ENCODE measurements at regions not wholly inside any gene's neighbourhood (a gene's known extent, or its start where the extent isn't known, plus 50 kb on each side); places are given as distances from the start of the nearest gene placed in this dataset.

- DNase-seq (ENCODE audit: low spot score) (no peak), FAIRE-seq (no peak)
Measured at GRCh38 chr3:72593881-72594397, 254.3 kb downstream of the SHQ1 start.

DNA sequence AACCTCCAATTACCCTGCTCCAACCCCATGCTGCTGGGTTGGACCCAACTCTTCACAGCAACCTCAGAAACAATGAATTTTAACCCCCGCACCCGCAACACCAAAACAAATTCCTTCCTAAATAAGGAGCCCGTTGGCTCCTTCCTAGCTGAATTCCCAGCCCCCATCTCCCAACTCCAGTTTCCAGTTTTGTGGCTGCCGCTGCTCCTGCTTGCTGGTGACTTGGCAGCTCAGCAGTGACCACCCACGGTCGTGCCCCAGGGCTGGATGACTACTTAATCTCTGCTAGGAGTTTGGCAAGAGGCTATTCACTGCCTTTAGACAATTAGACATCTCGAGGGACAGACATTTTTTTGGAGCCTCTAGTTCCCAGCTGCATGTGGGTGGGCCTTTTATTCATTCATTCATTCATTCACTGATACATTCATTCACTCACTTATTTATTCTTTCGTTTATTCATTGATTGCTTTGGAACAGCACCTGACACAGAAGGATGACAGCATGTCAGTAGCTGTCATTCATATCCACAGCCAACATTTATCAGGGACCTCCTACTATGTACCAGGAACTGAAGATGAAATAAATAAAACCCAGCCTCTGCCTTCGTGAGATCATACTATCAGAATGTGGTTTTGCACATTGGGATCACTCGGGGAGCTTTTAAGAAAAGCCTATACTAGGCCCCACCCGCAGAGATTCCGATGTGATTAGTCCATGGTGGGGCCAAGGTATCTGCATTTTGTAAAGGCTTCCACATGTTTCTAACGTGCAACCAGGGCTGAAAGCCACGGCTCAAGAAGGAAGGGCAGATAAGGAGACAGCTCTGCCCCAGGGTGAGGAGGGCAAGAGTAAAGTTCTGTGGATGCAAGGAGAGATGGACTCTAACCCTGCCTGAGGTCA, 256.5 kb downstream of the SHQ1 start:
- peak; percentile 38 for DNase-seq (ENCODE audit: low spot score)
- no peak for FAIRE-seq

- no peak for DNase-seq (ENCODE audit: low spot score)
- FAIRE-seq = no peak
Measured at GRCh38 chr3:72590732-72591221, 257.5 kb downstream of the SHQ1 start.

DNA sequence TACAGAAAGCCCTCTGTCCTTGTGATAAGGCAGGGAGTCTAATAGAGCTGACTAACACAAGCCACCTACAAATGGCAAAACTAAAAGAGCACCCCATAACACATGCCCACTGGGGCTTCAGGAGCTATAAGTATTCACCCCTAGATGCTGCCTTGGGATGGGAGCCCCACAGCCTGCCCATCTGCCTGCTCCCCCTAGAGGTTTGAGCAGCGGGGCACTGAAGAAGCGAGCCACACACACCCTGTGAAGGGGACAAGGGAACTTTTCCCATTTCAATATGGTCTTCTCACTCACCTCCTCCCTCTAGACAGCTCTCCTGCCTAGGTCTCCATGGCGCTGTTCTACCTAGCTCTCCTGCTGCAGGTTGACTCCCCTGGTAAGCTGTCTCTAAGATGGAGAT, 261.0 kb downstream of the SHQ1 start:
- no peak for DNase-seq (ENCODE audit: low spot score)
- FAIRE-seq = no peak

- no peak for DNase-seq (ENCODE audit: low spot score)
- FAIRE-seq = no peak
Measured at GRCh38 chr3:72586694-72587093, 261.6 kb downstream of the SHQ1 start.

GRCh38 chr3:72585966-72586365, 262.3 kb downstream of the SHQ1 start:
- FAIRE-seq (no peak), DNase-seq (ENCODE audit: low spot score) (no peak)

DNA sequence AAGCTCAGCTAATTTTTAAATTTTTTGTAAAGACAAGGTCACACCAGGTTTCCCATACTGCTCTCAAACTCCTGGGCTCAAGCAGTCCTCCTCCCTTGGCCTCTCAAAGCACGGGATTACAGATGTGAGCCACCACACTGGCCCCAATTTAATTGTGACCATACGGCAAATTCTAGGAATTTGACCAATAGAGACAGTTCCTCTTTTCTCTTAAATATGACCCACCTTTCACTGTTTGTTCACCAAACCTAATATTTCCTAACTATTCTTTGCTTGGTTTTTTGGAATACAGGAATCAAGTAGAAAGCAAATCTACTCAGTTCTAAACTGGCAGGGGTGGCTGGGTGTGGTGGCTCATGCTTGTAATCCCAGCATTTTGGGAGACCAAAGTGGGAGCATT, 264.0 kb downstream of the SHQ1 start:
- DNase-seq (ENCODE audit: low spot score) (no peak), FAIRE-seq (no peak)

DNA sequence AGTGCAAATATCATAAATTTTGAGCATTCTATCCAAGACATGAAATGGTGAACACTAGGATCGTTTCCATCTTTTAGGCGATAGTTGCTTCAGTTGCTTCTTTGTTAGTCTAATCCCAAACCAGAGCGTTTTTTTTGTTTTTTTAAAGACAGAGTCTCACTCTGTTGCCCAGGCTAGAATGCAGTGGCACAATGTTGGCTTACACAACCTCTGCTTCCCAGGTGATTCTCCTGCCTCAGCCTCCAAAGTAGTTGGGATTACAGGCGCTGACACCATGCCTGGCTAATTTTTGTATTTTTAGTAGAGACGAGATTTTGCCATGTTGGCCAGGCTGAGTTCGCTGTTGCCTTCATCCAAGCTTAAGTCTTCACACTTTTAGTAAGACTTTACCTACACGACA, 265.3 kb downstream of the SHQ1 start:
- no peak for FAIRE-seq
- DNase-seq (ENCODE audit: low spot score) = no peak

GRCh38 chr3:72582211-72582878, 265.9 kb downstream of the SHQ1 start:
- DNase-seq (ENCODE audit: low spot score) = no peak

GRCh38 chr3:72580900-72581299, 267.3 kb downstream of the SHQ1 start:
- no peak for FAIRE-seq
- no peak for DNase-seq (ENCODE audit: low spot score)

More at GRCh38 chr3:72582211-72582878, 265.9 kb downstream of the SHQ1 start:
- FAIRE-seq = no peak

DNA sequence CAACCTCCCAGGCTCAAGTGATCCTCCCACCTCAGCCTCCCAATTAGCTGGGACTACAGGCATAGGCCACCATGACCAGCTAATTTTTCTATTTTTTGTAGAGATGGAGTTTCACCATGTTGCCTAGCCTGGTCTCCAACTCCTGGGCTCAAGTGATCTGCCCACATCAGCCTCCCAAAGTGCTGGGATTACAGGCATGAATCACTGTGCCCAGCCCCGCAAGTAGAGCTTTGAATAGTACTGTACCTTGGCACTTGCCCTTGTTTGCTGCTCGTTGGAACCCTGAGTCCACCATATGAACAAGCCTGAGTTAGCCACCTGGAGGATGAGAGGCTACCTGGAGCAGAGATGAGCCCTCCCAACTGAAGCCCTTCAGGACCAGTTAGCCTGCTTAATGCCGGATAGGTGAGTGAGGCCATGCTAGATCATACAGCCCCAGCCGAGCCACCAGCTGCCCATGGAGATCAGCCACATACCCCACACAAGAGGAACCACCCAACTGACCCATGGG, 267.9 kb downstream of the SHQ1 start:
- FAIRE-seq (no peak), DNase-seq (ENCODE audit: low spot score) (no peak)

DNA sequence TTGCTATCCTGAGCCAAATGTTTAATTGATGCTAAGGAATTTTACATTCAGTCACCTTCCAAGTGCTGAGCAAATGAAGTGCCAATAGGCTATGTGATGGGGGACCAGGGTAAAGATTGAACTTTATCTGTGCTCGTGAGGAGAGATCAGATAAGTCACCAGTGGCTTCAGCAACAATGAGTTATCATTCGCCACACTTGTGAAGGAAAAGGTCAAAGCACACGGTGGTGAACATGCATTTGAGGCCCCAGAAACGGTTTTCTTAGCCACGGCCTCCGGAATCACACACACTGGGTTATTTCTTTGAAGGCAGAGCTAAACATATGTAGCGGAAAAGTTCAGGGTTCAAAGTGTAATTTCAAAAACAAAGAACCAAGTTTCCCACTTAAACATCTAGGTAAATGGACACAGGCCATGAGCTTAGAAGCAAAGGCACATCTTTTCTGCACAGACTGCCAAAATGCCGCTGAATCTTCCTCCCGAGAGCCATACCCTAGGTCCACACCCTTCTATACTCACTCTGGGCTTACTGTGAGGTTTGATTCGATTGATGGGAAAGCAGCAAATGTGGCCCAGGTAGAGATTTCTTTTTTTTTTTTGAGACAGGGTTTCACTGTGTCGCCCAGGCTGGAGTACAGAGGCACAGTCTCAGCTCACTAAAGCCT, 268.5 kb downstream of the SHQ1 start:
- FAIRE-seq (no peak), DNase-seq (ENCODE audit: low spot score) (no peak)

DNA sequence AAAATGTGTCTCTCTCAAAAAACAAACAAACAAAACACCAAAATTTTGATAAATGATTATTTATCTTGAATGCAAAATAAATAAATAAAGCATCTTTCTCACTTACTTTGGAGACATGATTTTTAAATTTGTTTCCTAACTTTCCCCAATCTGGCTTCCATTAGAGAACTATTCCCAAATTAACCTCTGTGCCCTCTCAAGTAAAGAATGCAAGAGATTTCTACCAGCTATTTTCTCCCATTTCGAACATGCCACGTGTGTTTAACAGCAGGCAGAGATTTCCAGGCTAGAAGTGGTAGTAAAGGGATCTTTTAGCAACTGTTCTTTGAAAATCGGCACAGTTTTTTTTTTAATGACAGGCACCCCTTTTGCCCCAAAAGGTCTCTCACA, 269.1 kb downstream of the SHQ1 start:
- FAIRE-seq (no peak), DNase-seq (ENCODE audit: low spot score) (no peak)

DNA sequence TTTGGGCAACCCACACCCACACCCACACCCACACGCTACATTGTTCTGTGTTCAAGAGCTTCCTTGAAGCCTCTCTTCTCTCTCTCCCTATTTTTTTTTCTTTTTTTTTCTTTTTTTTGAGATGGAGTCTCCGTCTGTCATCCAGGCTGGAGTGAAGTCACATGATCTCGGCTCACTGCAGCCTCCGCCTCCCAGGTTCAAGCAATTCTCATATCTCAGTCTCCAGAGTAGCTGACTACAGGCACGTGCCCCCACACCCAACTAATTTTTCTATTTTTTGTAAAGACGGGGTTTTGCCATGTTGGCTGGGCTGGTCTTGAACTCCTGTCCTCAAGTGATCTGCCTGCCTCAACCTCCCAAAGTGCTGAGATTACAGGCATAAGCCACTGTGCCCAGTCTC, 271.1 kb downstream of the SHQ1 start:
- no peak for DNase-seq (ENCODE audit: low spot score)
- FAIRE-seq = no peak

DNA sequence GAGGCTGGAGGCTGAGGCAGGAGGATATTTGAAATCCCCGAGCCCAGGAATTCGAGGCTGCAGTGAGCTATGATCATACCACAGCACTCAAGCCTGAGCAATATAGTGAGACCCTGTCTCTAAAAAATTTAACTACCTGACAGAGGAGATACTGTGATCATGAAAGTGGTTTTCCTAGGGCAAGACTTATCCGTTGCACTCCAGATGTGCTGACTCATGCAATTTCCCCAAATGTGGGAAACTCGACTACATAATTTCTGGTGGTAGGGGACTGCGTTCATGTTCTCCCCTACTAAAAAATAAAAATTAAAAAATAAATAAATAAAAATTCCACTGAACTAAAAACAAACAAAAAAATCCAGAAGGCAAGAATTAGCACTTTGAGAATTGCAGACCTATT, 271.7 kb downstream of the SHQ1 start:
- no peak for DNase-seq (ENCODE audit: low spot score)

GRCh38 chr3:72574144-72574543, 274.1 kb downstream of the SHQ1 start:
- FAIRE-seq = no peak

More for the DNA sequence above, 271.7 kb downstream of the SHQ1 start:
- no peak for FAIRE-seq

DNA sequence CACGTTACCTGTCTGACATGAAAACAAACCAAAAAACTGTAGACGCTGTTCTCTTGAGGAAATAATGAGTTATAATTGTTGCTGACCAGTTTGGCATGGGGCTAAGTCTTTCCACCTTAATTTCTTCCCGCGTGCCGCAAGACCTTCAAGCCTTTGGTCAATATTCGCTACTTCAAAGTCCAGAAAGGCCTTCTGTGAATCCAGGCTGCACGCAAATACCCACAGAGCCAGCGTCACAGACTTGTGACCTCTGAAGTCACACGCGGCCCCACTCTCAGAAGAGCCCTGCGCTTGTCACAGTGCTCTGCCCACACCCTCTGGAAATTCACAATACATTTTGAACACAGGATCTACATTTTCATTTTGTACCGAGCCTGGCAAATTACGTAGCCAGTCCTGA, 275.2 kb downstream of the SHQ1 start:
- DNase-seq (ENCODE audit: low spot score) (no peak), FAIRE-seq (no peak)

More at GRCh38 chr3:72574144-72574543, 274.1 kb downstream of the SHQ1 start:
- DNase-seq (ENCODE audit: low spot score) = no peak

DNA sequence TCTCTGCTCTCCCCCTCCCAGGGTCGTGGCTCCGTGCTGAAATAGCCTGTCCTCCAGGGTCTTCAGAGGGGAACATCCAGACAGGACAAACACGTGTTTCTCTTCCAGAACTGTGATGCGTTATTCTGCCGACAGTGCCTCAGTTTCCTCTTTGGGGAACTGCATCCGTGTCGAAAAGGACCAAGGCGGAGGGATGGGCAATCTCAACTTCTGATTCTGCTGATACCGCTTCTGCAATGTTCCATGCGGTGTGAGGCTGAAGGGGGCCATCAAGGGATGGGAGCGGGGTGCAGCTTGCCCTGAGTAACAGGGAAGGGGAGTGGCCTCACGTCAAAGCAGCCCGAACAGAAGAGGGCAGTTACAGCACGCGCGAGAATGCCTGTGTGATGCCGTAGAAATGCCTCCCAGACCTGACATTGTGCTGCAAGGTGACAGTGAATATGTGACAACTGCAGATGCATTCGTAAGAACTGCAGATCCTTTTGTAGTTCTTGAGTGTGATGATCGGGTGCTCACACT, 275.7 kb downstream of the SHQ1 start:
- FAIRE-seq = no peak

GRCh38 chr3:72571638-72572114, 276.6 kb downstream of the SHQ1 start:
- FAIRE-seq = no peak
- DNase-seq (ENCODE audit: low spot score) = no peak

More for the DNA sequence above, 275.7 kb downstream of the SHQ1 start:
- DNase-seq (ENCODE audit: low spot score) = no peak

GRCh38 chr3:72571052-72571451, 277.2 kb downstream of the SHQ1 start:
- DNase-seq (ENCODE audit: low spot score) (no peak), FAIRE-seq (no peak)
